Psoas muscle (tissue), 7 donors: ENCODE measurements at regions not wholly inside any gene's neighbourhood (a gene's known extent, or its start where the extent isn't known, plus 50 kb on each side); places are given as distances from the start of the nearest gene placed in this dataset.

ENCODE experiments used
- ATAC-seq, 4 donors: fragments of 200-7000 bp; cut with Tn5 transposase; one replicate each; pipeline ENCODE4 v1.9.1; 2020; ENCODE audit warnings: moderate library complexity in 3 of 4, mild to moderate bottlenecking in 2 of 4
- DNase-seq, 2 donors: peaks; one replicate each; pipeline ENCODE4 v3.0.0-alpha.2; 2020
- H3K27ac ChIP-seq: fragments of 200-600 bp; one replicate; pipeline ENCODE4 v1.8.0; 2022
- H3K27me3 ChIP-seq, 3 donors: fragments of 200-600 bp in 1 of 3; one replicate each; pipeline versions ENCODE4 v1.6.1 to v1.8.0; 2013 to 2022; ENCODE audit warnings: low read length in 2 of 3, mild to moderate bottlenecking in 2 of 3, moderate library complexity in 1 of 3; ENCODE audit not compliant: insufficient read depth in 3 of 3
- H3K36me3 ChIP-seq, 2 donors: fragments of 200-600 bp in 1 of 2; one replicate each; pipeline versions ENCODE4 v1.6.1 to v1.8.0; 2013 to 2022; ENCODE audit warnings: low read depth in 1 of 2, mild to moderate bottlenecking in 1 of 2, moderate library complexity in 1 of 2; ENCODE audit not compliant: insufficient read depth in 1 of 2
- H3K4me1 ChIP-seq: fragments of 200-600 bp; one replicate; pipeline ENCODE4 v1.8.0; 2022
- H3K4me3 ChIP-seq: fragments of 200-600 bp; one replicate; pipeline ENCODE4 v1.8.0; 2022; ENCODE audit warnings: mild to moderate bottlenecking
- H3K9me3 ChIP-seq: fragments of 200-600 bp; one replicate; pipeline ENCODE4 v1.8.0; 2022
- WGBS, 3 donors: extraction: QIAGEN DNeasy Blood & Tissue Kit; methylation state at CpG; one replicate each; pipeline versions ENCODE4 v1.1.6 to v1.1.7; 2013; 5-methylcytosine and 5-hydroxymethylcytosine counted together
- intact Hi-C, 2 donors: fragments of 100-400 bp; cut with DNase I; formaldehyde crosslinking; loops; one replicate each; pipeline versions ENCODE4 v1.11.0 to v1.14.2; 2022
- TF ChIP-seq, protein P1 (sequence below): fragments of 200-600 bp; IDR thresholded peaks from one replicate; pipeline ENCODE4 v1.8.0; 2022; ENCODE audit warnings: antibody characterized with exemption
- donor health status: healthy with polysubstance abuse.
- donor health status: DM: no; HTN: no; CAD: no; lungs with moderate emphysema.
- donor health status: Bipolar disorder and iron deficiency.
- donor health status: healthy.
- donor health status: DM: yes; HTN: yes; CAD: no.
- donor health status: DM: no; HTN: no; CAD: no.
- donor health status: DM: yes; HTN: yes; CAD: no.

DNA sequence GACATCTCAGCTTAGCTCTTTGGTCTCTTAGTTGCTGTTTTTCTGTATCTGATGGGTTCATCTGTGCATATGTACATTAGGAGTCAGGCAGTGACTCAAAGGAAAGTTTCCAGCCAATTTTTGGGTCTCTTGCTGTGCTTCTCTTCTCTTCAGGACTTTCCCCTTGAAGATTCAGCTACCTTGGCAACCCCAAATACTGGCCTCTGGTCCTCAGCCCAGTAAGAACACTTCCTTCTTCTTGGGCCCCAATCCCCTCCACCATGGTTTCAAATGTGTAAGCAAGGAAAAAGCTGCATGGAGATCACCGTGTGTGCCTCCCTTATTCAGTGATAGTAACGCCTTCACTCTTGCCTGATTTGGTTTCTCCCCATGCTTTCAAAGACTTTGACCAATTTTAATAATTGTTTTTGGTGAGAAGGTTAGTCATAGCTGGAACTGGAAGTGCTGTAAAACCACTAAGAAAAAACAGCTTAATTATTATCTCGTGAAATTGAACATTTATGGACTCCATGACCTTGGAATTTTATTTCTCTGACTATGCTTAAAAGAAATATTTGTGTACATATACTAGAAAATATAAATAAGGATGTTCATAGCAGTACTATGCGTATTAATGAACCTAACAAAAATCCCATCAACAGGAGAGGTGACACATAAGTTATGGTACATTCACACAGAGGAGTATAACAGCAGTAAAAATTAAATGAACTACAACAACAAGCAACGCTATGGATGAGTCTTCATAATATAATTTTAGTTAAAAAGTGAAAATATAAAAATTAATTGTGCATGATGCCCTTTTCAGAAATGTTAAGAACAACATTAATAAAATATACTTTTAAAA lies 125.3 kb upstream of the BCL6 start:
- no peak for ATAC-seq
- Histone ChIP-seq H3K27me3 (no peaks in the 10 kb centered on the region), H3K27ac (no peak overlapping the region), H3K9me3 (no peaks in the 10 kb centered on the region), H3K4me1 (no peaks in the 10 kb centered on the region), H3K4me3 (no peak overlapping the region), H3K36me3 (no peaks in the 10 kb centered on the region)
- WGBS, 3 donors = 89 to 90% (median 90%) methylated on average over 5 of the region's 5 CpGs
- no peak for DNase-seq
- intact Hi-C loops = no loop called here
- TF ChIP-seq, protein P1, sequence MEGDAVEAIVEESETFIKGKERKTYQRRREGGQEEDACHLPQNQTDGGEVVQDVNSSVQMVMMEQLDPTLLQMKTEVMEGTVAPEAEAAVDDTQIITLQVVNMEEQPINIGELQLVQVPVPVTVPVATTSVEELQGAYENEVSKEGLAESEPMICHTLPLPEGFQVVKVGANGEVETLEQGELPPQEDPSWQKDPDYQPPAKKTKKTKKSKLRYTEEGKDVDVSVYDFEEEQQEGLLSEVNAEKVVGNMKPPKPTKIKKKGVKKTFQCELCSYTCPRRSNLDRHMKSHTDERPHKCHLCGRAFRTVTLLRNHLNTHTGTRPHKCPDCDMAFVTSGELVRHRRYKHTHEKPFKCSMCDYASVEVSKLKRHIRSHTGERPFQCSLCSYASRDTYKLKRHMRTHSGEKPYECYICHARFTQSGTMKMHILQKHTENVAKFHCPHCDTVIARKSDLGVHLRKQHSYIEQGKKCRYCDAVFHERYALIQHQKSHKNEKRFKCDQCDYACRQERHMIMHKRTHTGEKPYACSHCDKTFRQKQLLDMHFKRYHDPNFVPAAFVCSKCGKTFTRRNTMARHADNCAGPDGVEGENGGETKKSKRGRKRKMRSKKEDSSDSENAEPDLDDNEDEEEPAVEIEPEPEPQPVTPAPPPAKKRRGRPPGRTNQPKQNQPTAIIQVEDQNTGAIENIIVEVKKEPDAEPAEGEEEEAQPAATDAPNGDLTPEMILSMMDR = no peak

DNA sequence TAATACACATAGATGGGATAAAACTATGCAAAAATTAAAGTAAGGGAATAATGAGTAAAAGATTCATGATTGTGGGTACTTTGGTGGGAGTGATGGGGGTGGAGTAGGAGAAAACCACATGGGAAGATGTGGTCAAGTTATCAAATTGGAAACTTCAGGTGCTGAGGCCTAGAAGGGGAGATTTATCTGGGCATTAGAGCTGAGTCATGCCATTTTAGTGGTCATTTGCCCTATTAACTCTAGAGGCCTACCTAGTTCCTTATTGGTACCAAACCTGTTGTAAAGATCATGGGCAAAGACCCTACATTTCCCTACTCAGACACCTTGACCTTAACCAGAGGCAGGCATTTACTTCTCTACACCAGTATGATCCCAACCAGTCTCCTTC lies 125.9 kb upstream of the BCL6 start:
- TF ChIP-seq, protein P1 = no peak
- intact Hi-C loops = no loop called here
- H3K27ac ChIP-seq = no peak overlapping the region
- DNase-seq = no peak
- H3K36me3 ChIP-seq = no peaks in the 10 kb centered on the region
- no peaks in the 10 kb centered on the region for H3K9me3 ChIP-seq
- H3K4me3 ChIP-seq = no peak overlapping the region
- no peak for ATAC-seq
- H3K27me3 ChIP-seq = no peaks in the 10 kb centered on the region
- no peaks in the 10 kb centered on the region for H3K4me1 ChIP-seq

- H3K36me3 ChIP-seq = no peaks in the 10 kb centered on the region
- WGBS, 3 donors = 53 to 87% (median 63%) methylated on average over 1 of the region's 1 CpG
- intact Hi-C loops = no loop called here
- no peak for DNase-seq
- no peak overlapping the region for H3K27ac ChIP-seq
- no peaks in the 10 kb centered on the region for H3K9me3 ChIP-seq
- no peaks in the 10 kb centered on the region for H3K27me3 ChIP-seq
- TF ChIP-seq, protein P1 = no peak
- H3K4me1 ChIP-seq = no peaks in the 10 kb centered on the region
- no peak for ATAC-seq
- no peak overlapping the region for H3K4me3 ChIP-seq
These were observed 126.6 kb upstream of the BCL6 start for GRCh38 chr3:187871848-187872247.

- H3K27ac ChIP-seq = no peak overlapping the region
- no peak overlapping the region for H3K4me3 ChIP-seq
- no peaks in the 10 kb centered on the region for H3K36me3 ChIP-seq
- 90 to 97% (median 90%) methylated on average over 1 of the region's 1 CpG for WGBS, 3 donors
- H3K9me3 ChIP-seq = no peaks in the 10 kb centered on the region
- no peaks in the 10 kb centered on the region for H3K27me3 ChIP-seq
- no peaks in the 10 kb centered on the region for H3K4me1 ChIP-seq
- intact Hi-C loops = no loop called here
- ATAC-seq (no peak), DNase-seq (no peak)
- TF ChIP-seq, protein P1 = no peak
These were observed 128.6 kb upstream of the BCL6 start for GRCh38 chr3:187873843-187874242.

DNA sequence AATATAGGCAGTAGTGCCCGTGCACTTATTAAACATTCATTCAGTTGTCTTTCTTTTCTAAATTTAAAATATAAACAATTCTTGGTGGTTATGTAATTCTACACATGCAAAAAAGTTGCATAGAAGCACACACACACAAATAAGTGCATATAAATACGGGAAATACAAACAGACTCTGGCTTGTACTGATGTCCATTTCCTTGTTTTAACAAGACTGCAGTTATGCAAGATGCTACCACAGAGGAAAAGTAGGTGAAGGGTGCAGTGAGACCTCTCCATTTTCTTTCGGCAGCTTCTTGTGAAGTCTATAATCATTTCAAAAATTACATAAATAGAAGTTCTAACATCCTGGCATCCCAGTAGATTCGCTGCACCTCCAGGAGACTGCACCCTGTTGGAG lies 130.6 kb upstream of the BCL6 start:
- Histone ChIP-seq H3K4me1 (no peaks in the 10 kb centered on the region), H3K27me3 (no peaks in the 10 kb centered on the region), H3K27ac (no peak overlapping the region), H3K36me3 (no peaks in the 10 kb centered on the region), H3K9me3 (no peaks in the 10 kb centered on the region), H3K4me3 (no peak overlapping the region)
- TF ChIP-seq, protein P1 = no peak
- DNase-seq (no peak), ATAC-seq (no peak)
- 87 to 91% (median 90%) methylated on average over 4 of the region's 4 CpGs for WGBS, 3 donors
- intact Hi-C loops = no loop called here
